ENCODE measurements at regions not wholly inside any gene's neighbourhood (a gene's known extent, or its start where the extent isn't known, plus 50 kb on each side); places are given as distances from the start of the nearest gene placed in this dataset.

DNA sequence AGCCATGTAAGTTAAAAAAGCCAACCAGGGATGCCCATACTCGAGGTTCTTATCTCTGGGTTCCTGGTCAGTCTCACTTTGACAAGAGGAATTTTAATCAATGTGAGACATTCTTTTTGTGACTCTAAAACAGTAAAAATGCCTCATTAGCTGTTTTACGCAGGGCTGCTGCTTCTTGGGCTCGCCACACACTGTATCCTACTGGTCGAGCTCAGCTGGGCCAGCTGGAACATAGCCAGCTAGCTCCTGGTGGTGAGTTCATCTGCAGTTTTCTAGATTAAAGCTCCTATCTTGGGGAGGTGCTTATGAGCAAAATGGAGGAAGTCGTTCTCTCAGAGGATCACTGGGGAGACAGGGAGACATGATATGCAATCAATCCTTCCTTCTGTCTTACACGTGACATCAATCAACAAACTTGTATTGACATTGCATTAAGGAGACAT lies 55.9 kb upstream of the LEF1 start:
- TF ChIP-seq GATA3 (IDR thresholded peaks at IDR 0.05; ENCODE audit: low read depth, low read length) (no peak), GATA2 (IDR thresholded peaks at IDR 0.05; ENCODE audit: low read depth, low read length) (no peak)

DNA sequence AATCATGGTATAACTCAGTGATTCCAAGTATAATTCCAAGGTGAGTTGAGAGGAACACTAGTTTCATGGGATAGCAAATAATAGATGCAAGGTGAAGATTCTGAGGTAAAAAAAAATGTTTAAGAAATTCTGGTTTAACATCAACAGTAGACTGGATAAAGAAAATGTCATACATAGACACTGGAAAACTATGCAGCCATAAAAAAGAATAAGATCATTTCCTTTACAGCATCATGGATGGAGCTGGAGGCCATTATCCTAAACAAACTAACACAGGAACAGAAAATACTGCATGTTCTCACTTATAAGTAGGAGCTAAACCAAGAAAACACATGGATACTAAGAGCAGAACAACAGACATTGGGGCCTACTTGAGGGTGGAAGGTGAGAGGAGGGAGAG lies 54.6 kb upstream of the LEF1 start:
- TF ChIP-seq GATA3 (IDR thresholded peaks at IDR 0.05; ENCODE audit: low read depth, low read length) (no peak), GATA2 (IDR thresholded peaks at IDR 0.05; ENCODE audit: low read depth, low read length) (no peak)

DNA sequence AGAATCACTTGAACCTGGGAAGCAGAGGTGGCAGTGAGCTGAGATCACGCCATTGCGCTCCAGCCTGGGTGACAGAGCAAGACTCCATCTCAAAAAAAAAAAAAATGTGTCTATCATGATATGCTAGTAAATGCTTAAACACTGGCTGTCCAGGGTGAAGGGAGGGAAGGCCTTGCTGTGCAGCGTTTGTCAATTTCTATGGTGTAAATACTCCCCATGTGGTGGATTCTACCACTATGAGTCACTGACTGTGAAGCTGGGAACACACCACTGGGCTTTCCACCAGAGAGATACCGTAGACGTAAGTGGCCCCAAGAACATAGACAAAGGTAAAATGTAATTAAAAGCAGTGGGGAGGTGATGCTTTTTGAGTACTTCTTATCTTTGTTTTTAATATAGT lies 51.3 kb upstream of the LEF1 start:
- TF ChIP-seq GATA2 (IDR thresholded peaks at IDR 0.05; ENCODE audit: low read depth, low read length): no peak
- TF ChIP-seq GATA3 (IDR thresholded peaks at IDR 0.05; ENCODE audit: low read depth, low read length): no peak

Measured in SH-SY5Y (cell line).